Islet precursor cell (in vitro differentiated cells): ENCODE measurements at regions not wholly inside any gene's neighbourhood (a gene's known extent, or its start where the extent isn't known, plus 50 kb on each side); places are given as distances from the start of the nearest gene placed in this dataset.

ENCODE experiments used
- DNase-seq: peaks from one replicate; pipeline ENCODE4 v3.0.0-alpha.2; 2018

- DNase-seq = no peak
These were observed 206.8 kb upstream of the SOX9 start for GRCh38 chr17:71914042-71914441.

- DNase-seq = no peak
These were observed 206.0 kb upstream of the SOX9 start for GRCh38 chr17:71914812-71915211.

- DNase-seq = no peak
These were observed 203.1 kb upstream of the SOX9 start for GRCh38 chr17:71917715-71918114.

DNA sequence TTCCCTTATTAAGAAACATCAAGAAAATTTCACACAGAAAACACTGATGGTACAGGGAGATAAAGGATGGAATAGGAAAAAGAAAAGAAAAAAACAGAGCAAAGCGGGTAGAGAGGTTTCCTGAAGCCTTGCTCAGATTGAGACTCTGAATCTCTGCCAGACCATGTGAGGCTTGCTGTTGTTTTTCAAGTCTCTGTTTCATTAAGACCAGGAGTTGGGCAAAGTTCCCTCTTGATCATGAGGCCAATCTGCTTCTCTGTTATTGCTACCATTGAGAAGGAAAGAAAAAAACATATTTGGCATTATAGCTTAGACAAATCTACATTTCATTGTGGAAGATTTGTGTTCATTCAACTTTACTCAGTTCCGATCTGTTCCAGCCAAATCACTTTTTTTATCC, 201.6 kb upstream of the SOX9 start:
- no peak for DNase-seq

- no peak for DNase-seq
These were observed 200.9 kb upstream of the SOX9 start for GRCh38 chr17:71919896-71920295.

- no peak for DNase-seq
These were observed 199.0 kb upstream of the SOX9 start for GRCh38 chr17:71921796-71922195.

- peak; percentile 95 for DNase-seq
These were observed 198.4 kb upstream of the SOX9 start for GRCh38 chr17:71922439-71922838.

GRCh38 chr17:71926746-71927398, 193.9 kb upstream of the SOX9 start:
- DNase-seq = no peak

DNA sequence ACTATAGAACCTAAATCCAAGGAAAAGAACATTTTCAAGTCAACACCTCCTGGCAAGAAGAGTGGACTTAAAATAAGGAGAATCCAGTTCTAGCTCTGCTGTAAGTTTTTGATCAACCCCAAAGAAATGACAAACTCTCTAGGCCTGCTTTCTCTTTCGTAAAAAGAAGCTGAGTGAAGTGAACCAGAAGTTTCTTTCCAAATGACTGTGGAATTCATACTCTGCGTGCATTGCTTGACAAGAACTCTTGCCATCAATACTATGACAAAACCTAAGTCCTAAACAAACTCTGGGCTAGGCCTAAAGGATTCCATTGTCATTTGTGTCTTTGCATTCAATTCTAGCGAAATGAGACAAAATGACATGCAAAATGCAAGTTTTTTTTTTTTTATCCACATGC, 187.5 kb upstream of the SOX9 start:
- DNase-seq = no peak

DNA sequence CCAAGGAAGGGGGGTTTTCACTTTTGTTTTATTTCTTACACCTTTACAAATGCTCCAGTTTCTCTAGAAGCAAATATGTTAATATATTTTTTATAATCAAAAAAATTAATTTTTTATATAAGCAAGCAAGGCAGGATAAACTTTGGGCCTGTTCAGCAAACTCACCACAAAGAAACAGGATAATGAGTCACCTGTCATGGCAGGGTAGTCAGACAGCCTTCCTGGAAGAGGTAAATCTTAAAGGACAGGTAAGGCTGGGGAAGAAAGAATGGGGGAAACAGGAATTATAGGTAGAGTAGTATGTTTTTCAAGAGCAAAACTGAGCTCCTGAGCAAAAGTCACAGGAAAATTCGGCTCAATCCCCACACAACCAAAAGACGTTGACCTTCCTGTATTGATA, 186.3 kb upstream of the SOX9 start:
- DNase-seq = no peak

- no peak for DNase-seq
These were observed 185.5 kb upstream of the SOX9 start for GRCh38 chr17:71935341-71935740.

GRCh38 chr17:71936977-71937376, 183.8 kb upstream of the SOX9 start:
- peak; percentile 87 for DNase-seq

DNA sequence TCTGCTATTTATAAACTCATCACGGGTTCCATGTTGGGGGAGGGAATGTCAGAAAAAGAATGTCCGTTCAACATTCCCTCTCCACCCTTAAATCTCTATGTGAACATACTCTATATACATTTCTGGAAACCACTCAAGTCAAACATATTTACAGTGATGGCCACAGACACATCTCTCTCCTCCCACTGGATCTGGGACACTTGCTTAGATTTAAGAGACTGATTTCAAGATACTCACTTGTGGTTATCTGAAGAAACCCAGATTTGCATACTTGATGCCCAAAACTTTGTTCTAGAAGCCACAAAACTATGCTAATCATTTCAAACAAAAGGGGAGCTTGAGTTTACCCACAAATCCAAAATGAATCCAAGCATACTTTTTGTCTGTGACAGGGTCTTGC, 182.9 kb upstream of the SOX9 start:
- DNase-seq = no peak

GRCh38 chr17:71938340-71939010, 182.3 kb upstream of the SOX9 start:
- no peak for DNase-seq

GRCh38 chr17:71941920-71942319, 178.9 kb upstream of the SOX9 start:
- no peak for DNase-seq

GRCh38 chr17:71942626-71943025, 178.2 kb upstream of the SOX9 start:
- DNase-seq = no peak

- DNase-seq = no peak
These were observed 172.0 kb upstream of the SOX9 start for GRCh38 chr17:71948703-71949422.

DNA sequence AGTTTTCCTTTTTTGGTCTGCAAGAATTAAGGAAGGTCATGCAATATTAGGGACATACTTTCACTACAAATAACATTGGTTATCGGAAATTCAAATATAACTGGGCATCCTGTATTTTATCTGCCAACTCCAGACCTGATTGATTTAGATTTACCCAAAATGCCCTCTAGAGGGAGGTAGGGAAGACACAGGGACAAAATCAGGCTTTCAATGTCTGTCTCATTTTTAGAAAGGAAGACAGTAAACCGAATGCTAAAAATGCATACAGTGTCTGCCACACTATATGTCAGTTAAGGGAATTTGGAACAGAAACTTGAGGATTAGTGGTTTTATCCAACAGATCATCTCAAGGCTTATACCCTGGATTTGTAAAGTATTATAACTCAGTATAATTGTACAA, 161.7 kb upstream of the SOX9 start:
- no peak for DNase-seq

- no peak for DNase-seq
These were observed 157.5 kb upstream of the SOX9 start for GRCh38 chr17:71963351-71963750.

GRCh38 chr17:71963791-71964190, 157.0 kb upstream of the SOX9 start:
- no peak for DNase-seq

- no peak for DNase-seq
These were observed 156.3 kb upstream of the SOX9 start for GRCh38 chr17:71964559-71964958.

- DNase-seq = no peak
These were observed 154.8 kb upstream of the SOX9 start for GRCh38 chr17:71966055-71966454.

DNA sequence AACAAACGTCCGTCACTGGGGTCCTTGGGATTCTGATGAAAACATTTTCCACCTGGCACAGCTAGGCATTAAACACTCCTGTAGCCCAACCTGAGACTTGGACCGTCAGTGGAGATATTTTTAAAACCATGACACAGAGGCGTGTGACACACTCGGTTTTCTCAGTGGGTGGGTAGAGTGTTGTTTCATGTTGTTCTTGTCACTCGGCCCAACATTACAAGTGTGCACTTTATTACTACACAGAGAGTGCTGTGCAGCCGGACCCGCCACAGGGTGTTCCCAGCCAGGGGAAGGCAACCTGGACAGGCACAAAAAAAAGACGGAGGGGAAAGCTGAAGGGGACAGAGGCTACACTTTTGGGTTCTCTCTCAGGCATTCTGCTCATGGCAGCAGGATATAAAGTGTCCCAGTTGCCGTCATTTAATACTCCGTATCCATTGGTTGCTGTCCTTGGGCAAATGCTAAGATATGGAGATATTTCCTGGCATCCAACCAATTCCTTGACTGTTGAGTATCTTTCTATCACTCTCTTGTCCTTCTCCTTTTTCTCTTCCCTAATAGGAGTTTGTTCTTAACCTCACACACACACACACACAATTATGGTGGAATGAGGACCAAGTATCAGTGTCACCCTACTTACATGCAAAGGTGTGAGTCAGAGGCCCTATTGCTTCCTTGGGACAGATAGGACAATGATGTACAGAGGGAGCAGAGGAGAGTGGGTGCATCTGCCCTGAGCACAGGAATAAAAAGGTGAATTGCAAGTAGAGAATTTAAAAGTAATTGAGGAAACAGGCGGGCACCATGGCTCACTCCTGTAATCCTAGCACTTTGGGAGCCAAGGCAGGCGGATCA, 154.1 kb upstream of the SOX9 start:
- no peak for DNase-seq
